CD4-positive, alpha-beta T cell treated with Interferon alpha-2 for 1 hour (primary cell): ENCODE measurements at regions not wholly inside any gene's neighbourhood (a gene's known extent, or its start where the extent isn't known, plus 50 kb on each side); places are given as distances from the start of the nearest gene placed in this dataset.
"Not testable (repeated sequence)": the region's sequence is repeated elsewhere in the genome, so short reads cannot be mapped to it uniquely, and the experiment has no call there.

Experiments used
- DNase-seq, 2 donors: peaks; one replicate each; pipeline ENCODE4 v3.0.0-alpha.2; 2020 to 2022

DNA sequence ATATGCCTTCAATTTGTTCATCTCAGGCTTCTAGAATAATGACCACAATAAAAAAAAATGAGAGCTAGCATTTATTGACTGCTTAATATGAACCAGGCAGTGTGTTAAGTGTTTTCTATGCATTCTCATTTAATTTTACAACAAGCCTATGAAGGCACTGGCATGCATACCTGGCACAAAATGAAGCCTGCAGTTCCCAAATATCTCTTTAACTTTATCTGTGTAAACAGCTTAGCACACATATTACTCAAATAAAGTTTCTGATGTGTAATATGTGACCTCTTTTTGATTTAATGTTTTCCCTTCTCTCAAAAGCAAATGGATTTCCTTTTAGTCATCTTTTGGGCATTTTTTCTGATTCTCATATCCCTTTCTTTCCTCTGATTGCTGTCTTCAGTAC is 671.8 kb downstream of the PCDH7 start:
- no peak for DNase-seq

DNA sequence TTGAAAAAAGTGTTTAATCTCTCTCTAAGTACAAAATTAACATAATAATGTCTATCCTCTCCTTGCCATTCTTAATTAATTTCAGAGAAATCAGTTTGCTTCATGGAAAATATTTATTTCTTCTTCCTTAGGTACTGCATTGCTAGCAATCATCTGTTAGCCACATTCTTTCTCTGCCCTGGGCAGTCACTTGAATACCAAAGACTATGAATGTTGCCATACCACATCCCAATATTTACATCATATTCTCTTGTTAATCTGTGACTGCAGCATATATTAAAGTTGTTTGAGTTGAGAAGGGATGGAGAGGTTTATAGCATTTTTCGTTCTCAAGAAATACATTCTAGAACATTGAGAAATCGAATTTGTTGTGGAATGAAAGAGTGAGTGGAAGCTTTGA is 672.8 kb downstream of the PCDH7 start:
- DNase-seq: no peak

DNA sequence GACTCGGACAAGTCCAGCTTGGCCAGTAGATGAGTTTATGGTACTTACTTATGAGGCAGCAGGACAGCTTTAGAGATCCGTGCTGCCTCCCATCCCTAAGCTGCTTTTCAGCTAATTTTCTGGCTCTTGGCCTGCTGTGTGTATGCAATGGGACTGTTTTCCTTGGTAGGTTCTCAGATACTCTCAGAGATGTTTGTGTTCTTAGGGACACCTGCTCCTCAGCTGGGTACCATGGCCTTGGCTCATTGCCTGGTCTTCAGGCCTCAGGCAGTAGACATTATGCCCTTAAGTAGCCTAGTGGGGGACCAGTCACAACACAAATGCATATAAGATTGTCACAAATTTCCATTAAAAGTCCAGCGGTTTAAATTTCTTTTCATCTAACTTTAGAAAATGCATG is 688.0 kb downstream of the PCDH7 start:
- DNase-seq: no peak

DNA sequence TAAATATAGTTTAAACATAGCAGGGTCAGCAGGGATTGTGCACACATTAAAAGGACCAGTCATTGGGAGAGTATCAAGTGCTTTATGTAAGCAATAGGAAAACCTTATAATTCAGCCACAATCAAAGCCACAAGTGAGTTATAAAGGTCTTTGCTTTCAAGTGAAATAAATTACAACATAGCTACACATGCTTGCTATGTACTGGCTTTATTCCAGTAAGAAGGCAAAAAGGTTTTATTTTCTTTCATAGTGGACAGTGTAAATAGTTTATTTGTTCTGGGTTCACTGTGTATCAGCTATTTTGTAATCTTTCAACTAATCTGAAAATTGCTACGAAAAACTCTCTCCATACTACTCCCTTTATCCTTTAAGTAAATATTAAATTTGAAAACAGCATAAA is 691.4 kb downstream of the PCDH7 start:
- DNase-seq: no peak

DNA sequence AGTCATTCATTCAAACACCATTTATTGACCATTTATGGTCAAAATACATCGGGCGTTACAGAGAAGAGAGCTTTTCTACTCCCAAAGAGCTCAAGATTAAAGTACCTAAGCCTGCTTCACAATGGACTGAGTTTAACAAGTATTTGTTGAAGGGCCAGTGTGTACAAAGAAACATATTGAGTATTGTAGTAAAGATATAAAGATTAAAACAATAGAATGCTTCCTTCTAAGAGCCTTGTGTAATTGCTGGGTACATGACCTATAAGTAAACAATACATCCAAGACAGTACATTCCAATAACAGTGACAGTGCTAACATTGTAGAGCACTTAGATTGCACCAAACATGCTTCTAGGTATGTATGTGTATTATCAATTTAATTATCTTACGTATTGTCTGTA is 695.5 kb downstream of the PCDH7 start:
- no peak for DNase-seq

DNA sequence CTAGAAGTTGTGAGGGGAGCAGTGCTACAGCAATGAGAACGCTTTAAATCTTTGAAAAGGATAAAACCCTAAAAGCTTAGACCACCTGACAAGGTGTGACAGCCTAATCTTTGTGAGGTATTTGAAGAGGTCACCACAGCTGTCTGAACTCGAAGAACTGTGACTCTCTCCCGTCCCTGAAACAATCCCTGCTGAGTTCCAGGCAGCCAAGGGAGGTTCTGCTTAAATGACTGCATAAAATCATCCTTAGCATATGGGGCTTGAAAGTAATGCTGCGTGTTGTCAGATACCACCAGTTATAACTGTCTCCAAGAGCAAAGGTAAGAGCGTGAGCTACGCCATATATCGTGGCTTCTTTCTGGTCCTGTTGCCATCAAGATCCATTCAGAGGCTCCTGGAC is 696.3 kb downstream of the PCDH7 start:
- DNase-seq: no peak

DNA sequence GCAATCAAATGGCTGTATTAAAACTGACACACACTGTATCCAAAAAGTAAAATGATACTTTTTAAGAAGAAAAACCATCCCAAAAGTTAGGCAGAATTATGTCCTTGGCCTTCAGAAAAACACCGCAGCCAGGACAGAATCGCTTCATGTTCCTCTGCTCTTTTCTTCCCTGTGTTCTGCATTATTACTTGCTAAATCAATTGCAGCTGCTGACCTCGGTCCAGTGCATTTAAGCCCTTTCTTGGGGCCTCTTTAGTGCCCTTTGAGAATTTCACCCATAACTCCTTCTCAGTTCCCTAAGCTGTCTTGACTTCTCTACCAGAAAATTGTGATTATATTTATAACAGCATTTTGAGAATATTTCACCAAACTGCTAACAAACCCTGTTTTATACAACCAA is 696.9 kb downstream of the PCDH7 start:
- no peak for DNase-seq

DNA sequence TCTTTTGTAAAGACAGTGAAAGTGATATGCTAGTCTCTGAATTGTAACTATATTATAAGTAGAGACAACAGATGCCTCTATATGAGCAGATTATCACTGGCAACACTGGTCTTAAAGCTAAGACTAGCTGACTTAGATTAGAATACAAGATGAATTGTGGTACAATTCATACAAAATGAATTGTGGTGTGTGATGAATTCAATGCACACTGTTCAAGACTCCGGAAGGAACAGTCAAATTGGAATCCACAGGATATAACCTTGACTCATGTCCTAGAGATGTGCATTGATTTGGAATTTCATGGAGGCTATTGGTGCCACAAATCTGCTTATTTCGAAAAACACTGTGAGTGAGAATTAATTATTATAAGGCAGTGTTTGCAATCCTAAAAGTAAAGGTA is 701.8 kb downstream of the PCDH7 start:
- DNase-seq: no peak

DNA sequence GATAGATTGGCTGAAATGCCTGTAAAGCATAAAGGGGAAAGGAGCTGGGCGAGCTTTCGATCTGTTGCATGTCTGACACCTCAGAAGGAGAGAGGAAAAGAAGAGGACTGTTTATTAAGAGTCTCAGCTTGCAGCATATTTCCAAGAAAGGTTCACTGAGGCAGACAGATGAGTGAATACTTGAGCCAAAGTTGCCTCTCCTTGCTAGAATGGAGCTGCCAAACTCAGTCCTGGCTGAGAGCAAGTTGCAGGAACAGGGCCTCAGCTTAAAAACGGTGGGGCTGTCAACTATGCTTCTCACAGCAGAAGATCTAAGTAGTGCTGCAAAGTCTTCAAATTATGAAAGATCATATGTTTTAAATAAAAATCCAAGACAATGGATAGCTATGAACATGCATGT is 707.5 kb downstream of the PCDH7 start:
- no peak for DNase-seq

DNA sequence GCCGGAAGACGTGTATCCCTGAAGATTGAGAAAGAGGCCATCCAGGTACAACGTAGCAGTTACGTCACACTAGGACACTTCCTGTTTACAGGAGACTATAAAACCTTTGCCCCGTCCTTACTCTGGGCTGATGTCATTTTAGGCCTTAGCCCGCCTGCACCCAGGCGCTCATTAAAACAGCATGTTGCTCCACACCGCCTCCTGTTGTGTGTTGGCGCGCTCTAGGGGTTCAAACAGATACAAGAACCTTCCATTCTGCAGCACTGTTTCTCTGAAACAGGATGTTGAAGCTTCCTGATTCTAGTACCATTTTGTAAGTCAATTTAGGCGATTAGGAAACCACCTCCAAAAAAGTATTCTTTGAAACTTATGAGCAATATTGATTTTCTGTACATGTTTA is 722.1 kb downstream of the PCDH7 start:
- DNase-seq: no peak

DNA sequence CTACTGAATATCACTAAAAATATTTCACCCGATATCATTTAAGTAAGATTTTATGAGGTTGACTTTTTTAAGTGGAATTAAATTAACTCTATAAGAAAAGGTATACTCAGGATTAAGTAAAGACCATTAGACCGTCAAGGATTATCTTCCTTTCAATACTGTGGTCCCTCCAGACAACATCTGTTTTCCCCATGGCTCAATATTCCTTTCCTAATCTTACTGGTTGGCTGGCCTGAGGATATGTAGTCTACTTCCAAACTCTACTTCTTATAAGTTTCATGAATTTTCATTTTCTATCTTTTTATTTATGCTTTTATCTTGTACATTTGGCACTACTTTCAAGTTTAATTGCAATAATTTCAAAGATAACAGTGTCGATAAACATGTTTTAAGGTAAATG is 725.4 kb downstream of the PCDH7 start:
- no peak for DNase-seq

DNA sequence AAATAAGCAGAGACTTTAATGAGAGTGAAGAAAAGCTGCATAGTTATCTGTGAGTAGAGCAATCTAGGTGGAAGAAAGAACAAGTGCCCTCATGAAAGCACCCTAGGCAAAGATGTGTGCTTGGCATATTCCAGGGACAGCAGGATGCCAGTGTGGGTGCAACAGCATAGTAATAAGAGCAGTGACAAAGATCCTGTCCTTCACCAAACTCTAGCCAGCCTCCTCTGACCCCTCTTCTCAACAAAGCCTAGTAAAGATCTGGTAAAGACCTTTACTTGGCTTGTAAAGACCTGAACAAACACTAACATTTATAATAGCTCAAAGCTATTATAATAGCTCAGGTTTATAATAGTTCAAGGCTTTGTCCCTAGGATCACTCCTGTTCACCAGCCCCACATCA is 735.4 kb downstream of the PCDH7 start:
- DNase-seq: no peak

DNA sequence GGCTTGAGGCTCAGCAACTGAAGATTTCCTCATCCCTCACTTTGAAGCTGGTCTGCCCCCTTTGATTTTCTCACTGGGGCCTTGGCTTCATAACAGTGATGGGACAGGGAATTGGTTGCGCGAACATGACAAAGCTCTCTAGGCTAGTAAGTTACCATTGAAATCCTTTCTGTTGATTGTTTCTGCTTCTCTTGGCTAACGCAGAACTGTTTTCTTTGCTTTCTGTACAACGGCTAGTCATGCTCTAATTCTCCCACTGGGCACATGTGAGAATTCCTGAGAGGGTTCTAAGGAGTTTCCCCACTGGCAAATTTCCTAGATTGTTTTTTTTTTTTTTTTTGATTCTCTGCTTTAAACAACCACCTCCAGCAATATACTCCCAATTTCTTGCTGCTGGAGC is 738.6 kb downstream of the PCDH7 start:
- DNase-seq: no peak

DNA sequence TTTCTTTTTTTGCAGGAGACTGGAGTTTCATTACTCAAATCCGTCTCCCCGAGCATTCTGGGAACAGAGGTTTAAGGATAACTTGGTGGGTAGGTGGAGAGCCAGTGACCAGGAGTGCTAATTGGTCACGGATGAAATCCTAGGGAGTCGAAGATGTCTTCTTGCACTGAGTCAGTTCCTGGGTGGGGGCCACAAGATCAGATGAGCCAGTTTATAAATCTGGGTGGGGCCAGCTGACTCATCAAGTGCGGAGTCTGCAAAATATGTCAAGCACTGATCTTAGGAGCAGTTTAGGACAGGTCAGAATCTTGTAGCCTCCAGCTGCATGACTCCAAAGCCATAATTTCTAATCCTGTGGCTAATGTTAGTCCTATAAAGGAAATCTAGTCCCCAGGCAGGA is 741.3 kb downstream of the PCDH7 start:
- no peak for DNase-seq

DNA sequence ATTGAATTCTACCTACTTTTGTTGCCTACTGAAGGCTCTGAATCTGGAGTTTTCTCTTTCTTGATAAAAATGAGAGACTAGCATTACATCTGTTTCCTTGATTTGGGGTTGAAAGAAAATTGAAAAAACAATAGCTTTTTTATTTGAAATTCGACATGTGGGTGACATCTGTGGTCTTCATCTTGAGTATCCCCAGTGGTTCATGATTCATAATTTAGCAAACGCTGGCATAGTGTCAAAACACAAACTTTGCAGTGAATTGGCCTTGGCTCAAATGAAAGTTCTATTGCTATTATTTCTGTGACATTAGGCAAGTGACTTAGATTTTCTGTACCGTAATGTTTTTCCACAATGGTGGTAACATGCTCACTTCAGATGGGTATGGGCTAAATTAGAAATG is 747.6 kb downstream of the PCDH7 start:
- DNase-seq: no peak

DNA sequence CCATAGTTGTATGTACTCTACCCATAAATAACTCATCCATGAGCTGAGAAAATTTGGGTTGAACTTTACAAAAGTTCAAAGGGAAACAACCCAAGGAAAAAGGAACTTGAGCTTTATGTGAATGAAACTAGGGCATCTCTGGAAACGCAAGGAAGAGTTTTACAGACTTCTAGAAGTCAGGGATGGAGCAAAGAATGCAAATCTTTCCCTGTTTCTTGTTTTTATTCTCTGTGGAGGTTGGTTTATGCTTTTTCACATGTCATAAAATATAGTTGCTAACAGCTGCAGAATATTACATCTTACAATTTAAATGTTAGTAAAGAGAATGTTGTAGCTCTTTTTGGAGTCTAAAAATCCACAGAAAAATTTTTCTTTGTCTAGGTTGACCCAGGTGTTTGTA is 754.1 kb downstream of the PCDH7 start:
- DNase-seq: no peak

DNA sequence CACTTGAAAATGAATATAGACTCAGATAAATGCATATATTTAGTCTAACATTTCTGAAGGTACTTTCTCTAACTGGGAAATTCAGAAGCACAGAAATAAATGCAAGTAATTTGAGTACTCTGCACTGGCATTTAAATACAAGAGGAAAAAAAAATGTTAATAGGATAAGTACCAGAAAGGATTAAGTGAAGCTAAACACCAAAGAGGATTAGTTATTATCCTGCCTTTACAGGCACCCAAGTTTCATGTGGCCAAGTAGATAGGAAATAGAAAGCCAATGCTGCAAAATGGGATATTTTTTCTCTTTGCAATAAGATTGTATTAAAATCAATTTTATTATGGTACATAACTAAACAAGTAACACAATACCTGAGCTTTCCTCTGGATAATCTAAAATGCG is 762.5 kb downstream of the PCDH7 start:
- DNase-seq: no peak

DNA sequence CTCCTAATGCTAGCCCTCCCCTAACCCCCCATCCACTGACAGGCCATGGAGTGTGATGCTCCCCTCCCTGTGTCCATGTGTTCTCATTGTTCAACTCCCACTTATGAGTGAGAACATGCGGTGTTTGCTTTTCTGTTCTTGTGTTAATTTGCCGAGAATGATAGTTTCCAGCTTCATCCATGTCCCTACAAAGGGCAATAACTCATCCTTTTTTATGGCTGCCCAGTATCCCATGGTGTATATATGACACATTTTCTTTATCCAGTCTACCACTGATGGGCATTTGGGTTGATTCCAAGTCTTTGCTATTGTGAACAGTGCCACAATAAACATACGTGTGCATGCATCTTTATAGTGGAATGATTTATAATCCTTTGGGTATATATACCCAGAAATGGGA is 779.0 kb downstream of the PCDH7 start:
- not testable (repeated sequence) for DNase-seq

DNA sequence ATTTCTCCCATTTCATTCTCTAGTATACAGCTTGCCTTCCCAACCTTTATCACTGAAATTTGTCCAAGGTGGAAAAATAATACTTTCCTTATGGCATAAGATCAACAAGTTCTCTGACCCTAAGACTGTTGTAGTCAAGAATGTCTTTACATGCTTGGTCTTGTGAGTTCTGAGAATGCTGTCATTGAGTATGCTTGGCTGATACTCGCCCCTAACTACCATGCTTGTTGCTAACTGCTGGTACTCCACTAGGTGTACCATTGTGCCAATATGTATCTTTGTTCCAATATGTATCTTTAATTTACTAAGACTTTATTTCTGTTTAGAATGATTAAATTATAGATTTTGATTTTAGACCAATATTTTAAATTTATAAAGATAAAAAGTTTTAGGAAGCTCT is 796.4 kb downstream of the PCDH7 start:
- DNase-seq: no peak

DNA sequence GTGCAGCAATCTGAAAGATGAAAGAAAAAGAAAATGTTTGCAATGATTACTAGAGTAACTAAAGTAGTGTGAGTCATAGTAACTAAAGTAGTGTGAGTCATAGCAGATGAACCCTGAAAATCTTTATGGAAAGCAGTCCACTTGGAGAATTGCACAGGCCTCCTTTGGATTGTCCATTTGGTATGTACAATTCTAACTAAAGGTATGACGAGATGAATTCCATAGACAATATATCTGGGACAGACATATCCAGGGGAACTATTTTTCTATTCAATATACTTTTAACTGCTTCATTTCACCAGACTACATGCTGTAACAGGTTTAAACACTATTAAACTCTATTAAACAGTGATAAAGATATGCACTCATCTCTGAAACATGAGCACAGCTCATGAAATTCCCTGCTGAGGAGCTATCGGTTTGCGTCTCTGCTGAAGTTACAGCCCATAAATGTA is 798.7 kb downstream of the PCDH7 start:
- no peak for DNase-seq

DNA sequence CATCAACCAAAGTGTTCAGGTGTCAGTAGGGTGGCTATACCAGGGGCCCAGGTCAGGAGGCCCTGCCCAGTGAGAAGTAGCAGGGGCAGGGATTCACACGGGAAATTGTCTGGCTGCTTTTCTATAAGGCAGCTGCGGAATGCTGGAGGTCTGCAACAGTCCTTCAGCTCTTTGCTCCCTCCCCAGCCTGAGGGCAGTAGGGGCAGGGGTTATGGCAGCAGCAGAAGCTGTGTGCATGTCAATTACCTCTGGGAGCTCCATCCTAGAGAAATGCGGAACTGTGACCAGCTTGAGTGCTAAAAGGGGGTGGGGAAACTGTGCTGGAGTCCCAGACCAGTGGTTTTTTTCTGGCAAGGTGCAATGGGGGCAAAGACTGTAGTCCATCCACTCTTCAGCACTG is 810.4 kb downstream of the PCDH7 start:
- no peak for DNase-seq

DNA sequence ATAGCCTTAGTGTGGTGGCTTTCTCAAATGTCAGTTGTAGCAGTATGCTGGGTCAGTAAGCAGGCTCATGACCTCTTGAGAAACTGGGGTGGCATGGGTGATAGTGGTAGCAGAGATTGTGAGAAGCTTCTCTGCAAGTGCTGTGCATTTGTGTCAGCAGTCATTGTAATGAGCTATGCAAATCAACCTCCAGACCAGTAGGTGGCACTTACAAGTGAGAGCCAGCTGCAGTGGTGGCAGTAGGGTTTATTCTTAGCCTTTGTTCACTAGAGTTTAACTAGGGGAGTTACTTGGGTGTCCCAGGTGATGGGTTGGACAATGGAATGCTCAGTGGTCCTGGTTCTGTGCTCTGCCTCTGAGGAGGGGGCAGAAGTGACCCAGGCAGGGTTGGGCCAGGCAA is 818.7 kb downstream of the PCDH7 start:
- DNase-seq: no peak

DNA sequence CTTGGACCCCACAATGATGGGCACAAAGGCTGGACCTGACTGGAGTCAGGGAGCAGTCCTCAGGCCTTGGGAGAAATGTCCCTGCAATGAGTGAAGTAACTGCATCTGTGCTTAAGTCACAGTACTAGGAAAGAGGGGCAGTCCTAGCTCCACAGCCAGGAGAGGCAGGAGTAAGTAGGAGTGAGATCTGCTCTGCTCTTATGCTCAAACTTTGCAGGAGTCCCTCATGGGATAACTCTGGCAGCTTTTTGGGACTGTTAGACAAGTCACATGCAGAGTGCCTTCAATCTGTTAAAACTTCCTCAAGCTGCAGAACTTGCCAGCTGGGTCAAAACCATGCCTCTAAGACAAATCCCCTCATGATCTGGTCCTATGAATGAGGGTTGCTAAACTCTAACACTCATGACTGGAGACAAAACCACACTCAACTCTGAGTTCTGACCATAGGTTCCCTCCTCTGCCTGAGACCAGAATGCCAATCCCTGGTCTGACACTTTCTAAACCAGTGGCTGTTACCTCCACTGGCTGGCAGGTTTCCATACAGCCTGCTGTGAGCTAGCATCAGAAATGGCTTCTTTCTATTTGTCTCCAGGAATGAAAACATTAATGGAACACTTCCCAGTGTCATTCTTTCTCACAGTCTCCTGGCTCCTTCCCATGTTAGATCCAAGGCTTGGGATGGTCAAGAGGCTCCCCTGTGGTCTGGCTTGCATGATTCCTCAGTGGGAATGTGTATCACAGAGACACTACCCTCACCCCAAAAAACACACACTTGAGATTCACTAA is 819.3 kb downstream of the PCDH7 start:
- DNase-seq: no peak

DNA sequence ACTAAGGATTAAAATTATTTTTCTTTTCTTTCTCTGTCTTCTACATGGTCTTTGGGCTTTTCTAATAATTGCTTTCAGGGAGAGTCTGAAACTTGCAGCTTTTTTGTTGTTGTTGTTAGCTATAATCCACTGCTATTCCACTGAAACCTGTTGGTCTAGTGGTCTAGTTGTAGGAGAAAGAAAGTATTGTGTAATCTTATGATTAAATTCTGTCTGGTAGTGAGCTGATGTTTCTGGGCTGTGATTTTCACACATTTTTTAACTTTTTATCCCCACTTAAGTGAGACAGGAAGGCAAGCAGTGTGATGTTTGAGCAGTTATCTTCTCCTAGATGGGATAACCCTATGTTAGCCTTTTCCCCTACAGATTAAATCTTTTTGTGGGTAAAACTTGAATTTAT is 825.2 kb downstream of the PCDH7 start:
- DNase-seq: no peak

DNA sequence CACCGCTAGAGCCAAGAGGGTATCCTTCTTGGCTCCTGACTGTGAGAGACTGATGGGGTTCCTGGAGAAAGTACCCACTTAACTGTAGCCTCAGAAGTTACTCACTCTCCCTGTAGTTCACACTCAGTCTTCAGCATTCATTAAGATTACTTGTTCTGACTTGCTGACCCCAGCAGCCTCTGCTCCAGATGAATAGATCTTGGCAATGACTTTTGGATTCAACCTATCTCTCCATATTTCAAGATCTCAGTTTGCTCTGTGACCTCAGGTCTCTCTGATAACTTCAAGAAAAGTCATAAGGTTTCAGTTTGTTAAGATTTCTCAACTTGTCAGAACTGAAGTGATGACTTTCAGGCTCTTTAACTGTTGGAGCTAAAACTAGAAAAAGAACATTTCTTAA is 825.6 kb downstream of the PCDH7 start:
- no peak for DNase-seq

DNA sequence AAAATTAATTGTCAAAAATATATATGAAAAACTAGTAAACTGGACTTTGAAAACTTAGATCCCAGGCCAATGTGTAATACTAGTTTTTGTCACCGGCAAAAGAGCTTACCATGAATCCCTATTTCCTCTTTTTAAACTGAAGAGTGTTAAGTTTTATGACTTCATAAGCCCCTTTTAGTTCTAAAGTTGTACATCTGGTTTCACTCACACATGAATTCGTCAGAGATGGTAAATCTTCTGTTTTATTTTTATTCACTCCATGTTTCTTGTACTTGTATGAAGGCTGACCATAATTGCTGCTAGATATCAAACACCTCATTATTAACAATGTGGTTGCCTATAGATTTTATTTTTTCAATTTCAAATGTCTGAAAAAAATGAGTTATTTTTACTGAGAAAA is 827.9 kb downstream of the PCDH7 start:
- no peak for DNase-seq
